AG10803 (cell line): ENCODE measurements at regions not wholly inside any gene's neighbourhood (a gene's known extent, or its start where the extent isn't known, plus 50 kb on each side); places are given as distances from the start of the nearest gene placed in this dataset.
A peak's percentile ranks its signal among the peaks of the same experiment; 100 is the strongest.

Source experiments
- DNase-seq: peaks from one replicate; pipeline ENCODE4 v3.0.0; 2010; ENCODE audit warnings: low read depth
- H3K4me3 ChIP-seq: 2 replicates; pipeline ENCODE4 v1.5.1; 2011; ENCODE audit warnings: mild to moderate bottlenecking, low read length, control low read depth
- TF ChIP-seq, protein P1 (sequence below): conservative IDR thresholded peaks from 2 replicates; pipeline ENCODE4 v1.5.1; 2011; ENCODE audit warnings: mild to moderate bottlenecking, low read length, control low read depth, inconsistent platforms

DNA sequence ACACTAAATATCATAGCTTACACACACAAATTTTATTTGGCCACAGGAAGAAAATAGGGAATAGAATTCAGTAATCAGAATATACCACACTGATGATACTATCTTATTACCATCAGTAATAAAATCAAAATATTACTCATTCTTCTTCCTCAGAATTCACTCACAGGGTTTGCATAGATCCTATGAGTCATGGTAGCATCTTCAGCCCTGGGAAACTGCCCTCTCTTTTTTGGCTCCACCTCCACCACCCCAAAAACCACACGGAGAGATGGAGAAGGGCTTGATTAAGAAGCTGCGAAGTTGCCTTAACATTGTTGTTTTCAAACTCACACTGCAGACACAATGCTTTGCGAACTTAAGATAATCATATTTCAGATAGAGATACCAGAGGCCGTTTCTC, 154.1 kb upstream of the AHR start:
- TF ChIP-seq, protein P1, sequence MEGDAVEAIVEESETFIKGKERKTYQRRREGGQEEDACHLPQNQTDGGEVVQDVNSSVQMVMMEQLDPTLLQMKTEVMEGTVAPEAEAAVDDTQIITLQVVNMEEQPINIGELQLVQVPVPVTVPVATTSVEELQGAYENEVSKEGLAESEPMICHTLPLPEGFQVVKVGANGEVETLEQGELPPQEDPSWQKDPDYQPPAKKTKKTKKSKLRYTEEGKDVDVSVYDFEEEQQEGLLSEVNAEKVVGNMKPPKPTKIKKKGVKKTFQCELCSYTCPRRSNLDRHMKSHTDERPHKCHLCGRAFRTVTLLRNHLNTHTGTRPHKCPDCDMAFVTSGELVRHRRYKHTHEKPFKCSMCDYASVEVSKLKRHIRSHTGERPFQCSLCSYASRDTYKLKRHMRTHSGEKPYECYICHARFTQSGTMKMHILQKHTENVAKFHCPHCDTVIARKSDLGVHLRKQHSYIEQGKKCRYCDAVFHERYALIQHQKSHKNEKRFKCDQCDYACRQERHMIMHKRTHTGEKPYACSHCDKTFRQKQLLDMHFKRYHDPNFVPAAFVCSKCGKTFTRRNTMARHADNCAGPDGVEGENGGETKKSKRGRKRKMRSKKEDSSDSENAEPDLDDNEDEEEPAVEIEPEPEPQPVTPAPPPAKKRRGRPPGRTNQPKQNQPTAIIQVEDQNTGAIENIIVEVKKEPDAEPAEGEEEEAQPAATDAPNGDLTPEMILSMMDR = no peak
- H3K4me3 ChIP-seq = no peak overlapping the region
- peak; percentile 46 for DNase-seq

GRCh38 chr7:17146621-17147020, 151.8 kb upstream of the AHR start:
- TF ChIP-seq, protein P1 = no peak
- H3K4me3 ChIP-seq = no peak overlapping the region
- DNase-seq = no peak

DNA sequence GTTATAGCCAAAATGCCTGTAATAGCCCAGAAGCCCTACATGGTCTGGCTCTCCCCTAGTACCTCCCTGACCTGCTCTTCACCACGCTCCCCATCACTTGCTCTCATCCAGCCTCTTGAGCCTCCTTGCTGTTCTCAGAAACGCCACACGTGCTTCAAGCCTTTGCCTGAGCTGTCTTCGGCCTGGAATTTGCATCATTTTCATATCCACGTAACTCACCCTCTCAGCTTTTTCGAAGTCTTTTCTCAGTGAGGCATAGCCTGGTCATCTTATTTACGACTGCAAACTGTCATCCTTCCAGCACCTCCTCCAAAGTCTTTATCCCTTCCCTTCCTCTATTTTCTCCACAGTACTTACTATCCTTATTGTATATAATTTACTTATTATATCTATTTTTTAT, 151.0 kb upstream of the AHR start:
- TF ChIP-seq, protein P1 = no peak
- no peak overlapping the region for H3K4me3 ChIP-seq
- DNase-seq = peak; percentile 46

DNA sequence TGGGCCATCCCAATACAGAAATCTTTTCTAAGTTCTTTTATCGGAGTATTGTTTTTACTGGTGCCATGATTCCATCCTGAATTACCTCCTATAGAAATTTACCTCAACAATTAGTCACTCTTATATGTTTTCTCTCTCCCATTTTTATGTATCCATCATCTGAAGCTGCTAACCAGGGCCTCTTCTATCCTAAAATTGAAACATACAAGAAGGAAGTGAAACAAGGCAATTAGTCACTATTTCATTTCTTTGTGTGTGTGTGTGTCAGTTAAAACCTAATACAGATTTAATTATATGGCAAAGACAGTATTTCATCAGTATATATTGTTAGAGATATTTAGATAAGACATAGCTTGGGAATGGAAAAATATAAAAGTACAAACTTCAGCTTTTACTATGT, 148.4 kb upstream of the AHR start:
- H3K4me3 ChIP-seq = no peak overlapping the region
- DNase-seq = no peak
- TF ChIP-seq, protein P1 = no peak

GRCh38 chr7:17152721-17153120, 145.7 kb upstream of the AHR start:
- no peak for DNase-seq
- TF ChIP-seq, protein P1 = no peak
- H3K4me3 ChIP-seq = no peak overlapping the region

GRCh38 chr7:17153536-17153935, 144.9 kb upstream of the AHR start:
- no peak for DNase-seq
- TF ChIP-seq, protein P1 = no peak
- H3K4me3 ChIP-seq = no peak overlapping the region

- no peak for DNase-seq
- TF ChIP-seq, protein P1 = no peak
- no peak overlapping the region for H3K4me3 ChIP-seq
Observed at GRCh38 chr7:17155529-17155928, 142.9 kb upstream of the AHR start.
